Fibroblast of lung (primary cell): ENCODE measurements at regions not wholly inside any gene's neighbourhood (a gene's known extent, or its start where the extent isn't known, plus 50 kb on each side); places are given as distances from the start of the nearest gene placed in this dataset.

Source experiments
- EZH2 ChIP-seq: IDR thresholded peaks from 2 replicates; pipeline ENCODE4 v1.5.1; 2012; ENCODE audit warnings: low read length, control low read depth, mild to moderate bottlenecking; ENCODE audit errors: missing control alignments
- TF ChIP-seq, protein P1 (sequence below), 2 donors: IDR thresholded peaks in 1 of 2; conservative IDR thresholded peaks in 1 of 2; 1 replicate in 1 of 2; 2 replicates in 1 of 2; pipeline ENCODE4 v1.5.1; 2011 to 2012; ENCODE audit warnings: low read length in 2 of 2, control low read depth in 1 of 2, inconsistent platforms in 1 of 2, low read depth in 1 of 2, mild to moderate bottlenecking in 1 of 2

- TF ChIP-seq, protein P1, sequence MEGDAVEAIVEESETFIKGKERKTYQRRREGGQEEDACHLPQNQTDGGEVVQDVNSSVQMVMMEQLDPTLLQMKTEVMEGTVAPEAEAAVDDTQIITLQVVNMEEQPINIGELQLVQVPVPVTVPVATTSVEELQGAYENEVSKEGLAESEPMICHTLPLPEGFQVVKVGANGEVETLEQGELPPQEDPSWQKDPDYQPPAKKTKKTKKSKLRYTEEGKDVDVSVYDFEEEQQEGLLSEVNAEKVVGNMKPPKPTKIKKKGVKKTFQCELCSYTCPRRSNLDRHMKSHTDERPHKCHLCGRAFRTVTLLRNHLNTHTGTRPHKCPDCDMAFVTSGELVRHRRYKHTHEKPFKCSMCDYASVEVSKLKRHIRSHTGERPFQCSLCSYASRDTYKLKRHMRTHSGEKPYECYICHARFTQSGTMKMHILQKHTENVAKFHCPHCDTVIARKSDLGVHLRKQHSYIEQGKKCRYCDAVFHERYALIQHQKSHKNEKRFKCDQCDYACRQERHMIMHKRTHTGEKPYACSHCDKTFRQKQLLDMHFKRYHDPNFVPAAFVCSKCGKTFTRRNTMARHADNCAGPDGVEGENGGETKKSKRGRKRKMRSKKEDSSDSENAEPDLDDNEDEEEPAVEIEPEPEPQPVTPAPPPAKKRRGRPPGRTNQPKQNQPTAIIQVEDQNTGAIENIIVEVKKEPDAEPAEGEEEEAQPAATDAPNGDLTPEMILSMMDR (conservative IDR thresholded peaks at IDR 0.05 in 1 of 2, IDR thresholded peaks at IDR 0.05 in 1 of 2; ENCODE audit: low read depth in 1 of 2, low read length in 2 of 2): no peak
- no peak for TF ChIP-seq EZH2
Observed at GRCh38 chr14:89485264-89485663, 68.2 kb upstream of the FOXN3 start.
